GM12865 (cell line): ENCODE measurements at regions not wholly inside any gene's neighbourhood (a gene's known extent, or its start where the extent isn't known, plus 50 kb on each side); places are given as distances from the start of the nearest gene placed in this dataset.

Experiments used
- DNase-seq: peaks from one replicate; pipeline ENCODE4 v3.0.0; 2010; ENCODE audit warnings: low read depth
- H3K4me3 ChIP-seq: 2 replicates; pipeline ENCODE4 v1.5.1; 2011; ENCODE audit warnings: mild to moderate bottlenecking, low read depth, low read length, control low read depth
- CTCF ChIP-seq: IDR thresholded peaks from 2 replicates; pipeline ENCODE4 v1.5.1; 2011; ENCODE audit warnings: low read length, control low read depth, low read depth, inconsistent platforms; ENCODE audit not compliant: insufficient read depth; ENCODE audit errors: missing control alignments

GRCh38 chr20:24870881-24871280 is 78.2 kb upstream of the CST7 start:
- no peak for TF ChIP-seq CTCF
- no peak overlapping the region for H3K4me3 ChIP-seq
- DNase-seq: peak; percentile 37

GRCh38 chr20:24871480-24872213 is 77.4 kb upstream of the CST7 start:
- no peak for TF ChIP-seq CTCF
- no peak for DNase-seq

GRCh38 chr20:24872291-24873024 is 76.6 kb upstream of the CST7 start:
- peak; percentile 52 for DNase-seq

More at GRCh38 chr20:24871480-24872213, 77.4 kb upstream of the CST7 start:
- no peak overlapping the region for H3K4me3 ChIP-seq

GRCh38 chr20:24873025-24873620 is 75.9 kb upstream of the CST7 start:
- no peak for DNase-seq
- H3K4me3 ChIP-seq: no peak overlapping the region
- TF ChIP-seq CTCF: no peak

More at GRCh38 chr20:24872291-24873024, 76.6 kb upstream of the CST7 start:
- TF ChIP-seq CTCF: no peak
- no peak overlapping the region for H3K4me3 ChIP-seq

- no peak for TF ChIP-seq CTCF
- no peak for DNase-seq
- no peak overlapping the region for H3K4me3 ChIP-seq
Observed at GRCh38 chr20:24875078-24875477, 74.0 kb upstream of the CST7 start.

- TF ChIP-seq CTCF: no peak
- H3K4me3 ChIP-seq: no peak overlapping the region
- no peak for DNase-seq
Observed at GRCh38 chr20:24877652-24878051, 71.4 kb upstream of the CST7 start.

GRCh38 chr20:24878657-24879056 is 70.4 kb upstream of the CST7 start:
- no peak overlapping the region for H3K4me3 ChIP-seq
- DNase-seq: no peak
- no peak for TF ChIP-seq CTCF
